Ovary (tissue), 3 donors: ENCODE measurements at regions not wholly inside any gene's neighbourhood (a gene's known extent, or its start where the extent isn't known, plus 50 kb on each side); places are given as distances from the start of the nearest gene placed in this dataset.

Experiments
- EP300 ChIP-seq: sonication (generic); formaldehyde crosslinking; IDR thresholded peaks from one replicate; pipeline ENCODE4 v1.6.1; 2017; ENCODE audit warnings: antibody characterized with exemption
- POLR2A ChIP-seq: fragments of 450-650 bp; IDR thresholded peaks from one replicate; pipeline ENCODE4 v1.6.1; 2017; ENCODE audit warnings: antibody characterized with exemption, mild to moderate bottlenecking, moderate library complexity
- TF ChIP-seq, protein P1 (sequence below), 3 donors: fragments of 450-650 bp in 2 of 3; fragments of 200-600 bp in 1 of 3; IDR thresholded peaks; one replicate each; pipeline versions ENCODE4 v1.5.1 to v1.8.0; 2016 to 2022; ENCODE audit warnings: antibody characterized with exemption in 3 of 3, mild to moderate bottlenecking in 1 of 3
- donor health status: DM: no; HTN: no; CAD: no.

DNA sequence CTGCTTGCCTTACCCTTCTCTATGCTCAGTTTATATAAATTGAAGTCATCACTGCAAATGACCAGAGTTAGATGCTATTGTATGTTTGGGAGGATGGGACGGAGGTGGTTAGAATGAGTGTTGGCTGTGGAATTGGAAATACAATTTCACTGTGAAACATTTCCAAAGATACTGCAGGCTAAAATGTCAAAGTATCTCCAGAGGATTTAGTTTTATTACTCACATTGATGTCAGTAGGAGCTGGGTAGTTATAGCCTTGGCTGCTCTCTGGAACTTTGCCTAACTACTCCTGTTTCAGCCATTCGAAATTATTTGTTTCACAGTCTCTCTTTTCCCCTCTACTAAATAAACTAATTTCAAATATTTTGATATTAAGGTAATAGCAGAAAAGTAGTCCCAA lies 92.6 kb upstream of the PPP3CA start:
- TF ChIP-seq, protein P1, sequence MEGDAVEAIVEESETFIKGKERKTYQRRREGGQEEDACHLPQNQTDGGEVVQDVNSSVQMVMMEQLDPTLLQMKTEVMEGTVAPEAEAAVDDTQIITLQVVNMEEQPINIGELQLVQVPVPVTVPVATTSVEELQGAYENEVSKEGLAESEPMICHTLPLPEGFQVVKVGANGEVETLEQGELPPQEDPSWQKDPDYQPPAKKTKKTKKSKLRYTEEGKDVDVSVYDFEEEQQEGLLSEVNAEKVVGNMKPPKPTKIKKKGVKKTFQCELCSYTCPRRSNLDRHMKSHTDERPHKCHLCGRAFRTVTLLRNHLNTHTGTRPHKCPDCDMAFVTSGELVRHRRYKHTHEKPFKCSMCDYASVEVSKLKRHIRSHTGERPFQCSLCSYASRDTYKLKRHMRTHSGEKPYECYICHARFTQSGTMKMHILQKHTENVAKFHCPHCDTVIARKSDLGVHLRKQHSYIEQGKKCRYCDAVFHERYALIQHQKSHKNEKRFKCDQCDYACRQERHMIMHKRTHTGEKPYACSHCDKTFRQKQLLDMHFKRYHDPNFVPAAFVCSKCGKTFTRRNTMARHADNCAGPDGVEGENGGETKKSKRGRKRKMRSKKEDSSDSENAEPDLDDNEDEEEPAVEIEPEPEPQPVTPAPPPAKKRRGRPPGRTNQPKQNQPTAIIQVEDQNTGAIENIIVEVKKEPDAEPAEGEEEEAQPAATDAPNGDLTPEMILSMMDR (IDR thresholded peaks at IDR 0.05), result no peak
- TF ChIP-seq POLR2A (no peak), EP300 (no peak)
